ENCODE measurements at regions not wholly inside any gene's neighbourhood (a gene's known extent, or its start where the extent isn't known, plus 50 kb on each side); places are given as distances from the start of the nearest gene placed in this dataset.
"Not testable (repeated sequence)": the region's sequence is repeated elsewhere in the genome, so short reads cannot be mapped to it uniquely, and the experiment has no call there.

DNA sequence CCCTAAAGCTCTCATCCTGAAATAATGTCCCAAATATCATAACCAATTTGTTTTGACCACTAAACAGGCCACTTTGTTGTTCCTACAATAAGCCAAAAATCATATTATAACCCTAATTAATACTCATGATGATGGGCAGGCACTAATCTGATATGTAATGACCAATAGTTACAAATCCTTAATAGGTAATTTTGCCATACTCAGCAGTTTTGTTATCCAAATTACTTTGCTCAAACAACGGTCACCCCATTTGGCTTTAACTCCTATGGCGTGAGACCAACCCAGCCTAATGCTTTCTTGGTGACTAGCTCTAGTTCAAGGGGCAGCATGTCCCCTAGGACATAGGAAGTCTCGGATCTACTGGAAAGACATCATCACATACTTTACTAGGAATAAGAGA lies 123.2 kb upstream of the ID4 start:
- no peak overlapping the region for H3K4me3 ChIP-seq (ENCODE audit: low read depth, low read length)
- DNase-seq (ENCODE audit: low read depth) = no peak
- no peak for TF ChIP-seq CTCF (IDR thresholded peaks at IDR 0.05; ENCODE audit: low read depth, low read length, missing control alignments)

DNA sequence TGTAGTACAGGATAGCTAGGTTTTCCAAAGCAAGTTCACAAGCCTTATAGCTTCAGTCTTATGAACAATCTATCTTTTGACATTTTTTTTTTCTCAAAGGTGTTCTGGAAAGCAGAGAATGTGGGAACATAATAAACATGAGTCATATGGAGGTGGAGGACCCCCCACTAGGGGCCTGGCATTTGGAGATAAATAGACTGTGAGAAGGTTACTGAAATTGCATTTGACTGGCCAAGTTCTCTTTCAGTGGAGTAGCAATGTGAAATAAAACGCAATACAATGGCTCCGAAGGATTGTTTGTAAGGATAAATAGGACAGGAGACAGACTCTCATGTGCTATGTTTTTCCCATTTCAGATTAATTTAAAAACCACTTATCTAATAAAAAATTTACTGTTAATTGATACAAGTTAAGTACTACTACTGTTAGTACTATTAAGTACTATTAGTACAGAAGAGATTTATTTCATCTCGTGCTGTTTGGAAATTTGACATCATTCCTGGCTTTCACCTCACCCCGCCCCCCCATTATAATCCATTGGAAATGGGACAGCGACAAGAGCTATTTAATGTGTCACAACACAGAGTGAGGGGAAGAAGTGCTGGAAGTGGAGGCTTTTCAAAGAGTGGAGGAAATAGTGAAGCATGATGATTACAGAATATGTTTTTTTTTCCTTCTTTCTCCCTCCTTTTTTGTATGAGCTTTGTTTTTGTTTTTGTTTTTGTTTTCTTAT lies 122.6 kb upstream of the ID4 start:
- TF ChIP-seq CTCF (IDR thresholded peaks at IDR 0.05; ENCODE audit: low read depth, low read length, missing control alignments) = no peak
- no peak for DNase-seq (ENCODE audit: low read depth)
- no peak overlapping the region for H3K4me3 ChIP-seq (ENCODE audit: low read depth, low read length)

DNA sequence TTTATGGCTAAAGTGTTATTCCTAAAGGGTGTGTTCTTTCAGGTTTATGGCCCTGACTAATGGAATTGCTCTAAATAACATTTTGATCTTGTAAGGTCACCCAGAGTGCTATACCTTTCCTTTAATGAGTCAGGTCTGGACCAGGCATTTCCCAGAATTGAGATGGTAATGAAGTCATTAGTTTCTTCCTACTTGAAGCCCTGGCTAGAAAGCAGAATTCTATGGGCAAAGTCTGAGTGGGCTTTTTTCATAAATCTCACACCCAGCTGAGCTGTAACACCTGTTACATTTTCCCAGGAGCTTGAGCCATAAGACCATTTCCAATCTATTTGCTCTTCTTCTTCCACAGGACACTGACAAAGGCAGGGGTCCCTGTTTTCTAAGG lies 122.0 kb upstream of the ID4 start:
- no peak for TF ChIP-seq CTCF (IDR thresholded peaks at IDR 0.05; ENCODE audit: low read depth, low read length, missing control alignments)
- no peak overlapping the region for H3K4me3 ChIP-seq (ENCODE audit: low read depth, low read length)
- DNase-seq (ENCODE audit: low read depth) = no peak

GRCh38 chr6:19719691-19720128 lies 117.5 kb upstream of the ID4 start:
- no peak for DNase-seq (ENCODE audit: low read depth)
- H3K4me3 ChIP-seq (ENCODE audit: low read depth, low read length) = no peak overlapping the region
- no peak for TF ChIP-seq CTCF (IDR thresholded peaks at IDR 0.05; ENCODE audit: low read depth, low read length, missing control alignments)

DNA sequence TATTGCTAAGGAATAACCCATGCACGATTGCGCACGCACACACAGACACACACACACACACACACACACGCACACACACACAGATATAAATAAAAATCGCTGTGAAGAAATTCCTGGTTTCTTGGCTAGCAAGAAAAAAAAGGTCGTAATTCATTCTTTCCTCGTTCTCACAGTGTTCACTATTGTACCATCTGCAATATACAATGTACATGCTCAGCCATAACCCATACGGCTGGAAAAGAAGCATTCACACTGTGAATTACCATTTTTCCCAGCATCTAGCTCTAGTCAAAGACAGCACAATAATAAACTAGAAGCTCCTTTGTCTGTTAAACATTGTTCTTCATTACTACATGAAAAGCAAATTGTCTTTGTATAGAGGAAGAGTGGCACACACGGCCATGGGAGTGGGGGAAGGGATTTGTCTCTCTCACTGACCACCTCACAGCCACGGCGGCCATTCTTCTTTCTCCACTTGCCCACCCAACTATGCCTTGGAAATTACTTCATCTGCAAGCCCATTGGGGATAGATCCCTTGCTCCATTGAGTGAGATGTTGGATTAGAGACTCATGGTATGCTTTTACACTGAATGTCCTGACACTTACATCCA lies 115.3 kb upstream of the ID4 start:
- no peak for DNase-seq (ENCODE audit: low read depth)
- H3K4me3 ChIP-seq (ENCODE audit: low read depth, low read length) = no peak overlapping the region
- TF ChIP-seq CTCF (IDR thresholded peaks at IDR 0.05; ENCODE audit: low read depth, low read length, missing control alignments) = no peak

GRCh38 chr6:19722999-19723398 lies 114.2 kb upstream of the ID4 start:
- no peak for DNase-seq (ENCODE audit: low read depth)
- H3K4me3 ChIP-seq (ENCODE audit: low read depth, low read length) = no peak overlapping the region
- no peak for TF ChIP-seq CTCF (IDR thresholded peaks at IDR 0.05; ENCODE audit: low read depth, low read length, missing control alignments)

GRCh38 chr6:19723545-19723944 lies 113.6 kb upstream of the ID4 start:
- H3K4me3 ChIP-seq (ENCODE audit: low read depth, low read length) = no peak overlapping the region
- no peak for TF ChIP-seq CTCF (IDR thresholded peaks at IDR 0.05; ENCODE audit: low read depth, low read length, missing control alignments)
- no peak for DNase-seq (ENCODE audit: low read depth)

- H3K4me3 ChIP-seq (ENCODE audit: low read depth, low read length); DNase-seq (ENCODE audit: low read depth): not testable (repeated sequence)
Observed at GRCh38 chr6:19725436-19725835, 111.7 kb upstream of the ID4 start.

Measured in GM12864 (cell line).